NCI-H526 (cell line): ENCODE measurements at regions not wholly inside any gene's neighbourhood (a gene's known extent, or its start where the extent isn't known, plus 50 kb on each side); places are given as distances from the start of the nearest gene placed in this dataset.
A peak's percentile ranks its signal among the peaks of the same experiment; 100 is the strongest.
"Not testable (repeated sequence)": the region's sequence is repeated elsewhere in the genome, so short reads cannot be mapped to it uniquely, and the experiment has no call there.

Source experiments
- DNase-seq, 2 experiments: peaks; one replicate each; lab custom pipeline; 2025; lab: John Stamatoyannopoulos, UW

DNA sequence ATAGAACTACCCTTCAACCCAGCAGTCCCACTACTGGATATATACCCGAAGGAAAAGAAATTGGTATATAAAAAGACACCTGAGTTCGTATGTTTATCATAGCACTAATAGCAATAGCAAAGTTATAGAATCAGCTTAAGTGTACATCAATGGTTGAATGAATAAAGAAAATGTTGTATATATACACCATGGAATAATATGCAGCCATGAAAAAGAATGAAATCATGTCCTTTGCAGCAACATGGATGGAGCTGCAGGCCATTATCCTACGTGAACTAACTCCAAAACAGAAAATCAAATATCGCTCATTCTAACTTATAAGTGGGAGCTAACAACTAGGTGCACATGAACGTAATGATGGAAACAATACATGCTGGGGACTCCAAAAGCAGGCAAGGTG, 143.5 kb upstream of the GK2 start:
- DNase-seq, result no peak

DNA sequence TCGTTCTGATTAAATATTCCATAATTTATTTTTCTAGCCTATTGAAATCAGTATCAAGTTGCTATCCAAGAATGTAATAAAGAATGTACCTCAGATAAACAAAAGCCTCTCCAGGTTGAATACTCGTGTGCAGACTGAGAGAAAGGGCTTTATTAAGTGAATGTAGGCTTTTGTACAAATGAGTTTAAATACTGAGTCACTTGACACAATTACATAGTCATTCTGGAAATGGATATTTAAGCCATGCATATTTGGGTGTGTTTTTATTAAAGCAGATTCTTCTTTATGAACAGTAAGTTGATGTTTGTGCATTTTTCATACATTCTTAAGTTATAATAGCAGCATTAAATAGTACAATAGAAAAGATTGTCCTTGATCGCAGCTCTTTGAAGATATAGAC, 139.8 kb upstream of the GK2 start:
- DNase-seq, result no peak

GRCh38 chr4:79545292-79545691, 137.3 kb upstream of the GK2 start:
- not testable (repeated sequence) for DNase-seq

- DNase-seq, result no peak
Observed at GRCh38 chr4:79540143-79540542, 132.1 kb upstream of the GK2 start.

DNA sequence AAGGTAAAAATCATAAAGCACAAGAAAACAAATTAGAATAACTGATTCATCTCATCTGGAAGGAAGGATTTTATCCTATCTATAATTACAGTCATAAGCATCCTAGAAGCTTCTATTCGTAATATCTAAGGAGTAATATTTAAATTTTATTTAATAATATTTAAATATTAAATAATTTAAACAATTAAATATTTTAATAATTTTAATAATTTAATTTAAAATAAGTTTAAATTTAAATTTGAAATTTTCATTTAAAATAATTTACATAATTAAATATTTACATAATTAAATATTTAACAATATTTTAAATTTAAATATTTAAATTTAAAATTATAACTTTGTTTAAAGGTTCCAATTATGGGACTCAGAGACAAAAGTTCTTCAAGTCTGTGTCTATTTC, 127.5 kb upstream of the GK2 start:
- DNase-seq, result no peak

GRCh38 chr4:79528241-79528706, 120.2 kb upstream of the GK2 start:
- DNase-seq, result no peak

DNA sequence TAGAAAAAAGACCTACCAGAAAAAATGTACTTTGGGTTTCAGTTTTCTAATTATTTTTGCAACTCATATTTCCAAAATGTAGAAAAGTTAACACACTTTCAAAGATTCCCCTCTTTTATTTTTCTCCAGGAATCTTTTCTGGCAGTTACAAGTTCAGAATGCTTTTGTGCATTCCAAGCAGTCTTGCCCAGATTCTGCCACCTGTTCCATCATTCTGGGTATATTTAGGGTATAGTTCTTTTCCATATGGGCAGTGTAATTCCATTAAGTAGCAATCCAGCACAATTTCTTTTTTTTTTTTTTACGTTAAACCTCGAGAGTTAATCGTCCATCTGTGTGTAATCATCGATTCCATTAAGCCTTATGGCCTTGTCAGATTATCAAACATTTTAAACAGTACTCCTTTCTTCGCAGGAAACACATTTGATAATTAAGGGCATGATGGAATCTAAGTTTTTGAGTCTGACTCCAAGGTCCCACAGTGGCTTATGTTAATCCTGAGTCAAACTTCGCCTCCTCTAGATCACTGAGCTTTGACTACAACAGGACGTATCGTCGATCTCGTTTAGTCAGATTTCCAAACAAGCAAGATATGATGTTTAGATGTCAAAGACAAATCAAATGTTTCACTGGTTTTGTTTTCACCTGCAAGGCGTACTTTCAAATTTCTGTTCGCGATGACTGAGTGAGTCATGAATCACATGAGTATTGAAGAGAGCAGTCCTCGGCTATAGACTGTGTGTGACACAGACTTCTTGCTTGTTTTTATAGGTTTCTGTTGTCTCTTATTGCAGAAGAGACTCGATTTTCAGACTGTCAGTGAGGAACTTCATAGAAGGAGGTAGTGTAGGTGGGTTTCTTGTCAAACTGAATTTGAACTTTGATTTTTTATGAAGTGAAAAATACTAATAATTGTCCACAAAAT, 118.9 kb upstream of the GK2 start:
- DNase-seq, result no peak

- DNase-seq, result no peak
Observed at GRCh38 chr4:79516114-79516513, 108.1 kb upstream of the GK2 start.

GRCh38 chr4:79514621-79515329, 106.7 kb upstream of the GK2 start:
- no peak for DNase-seq

- DNase-seq, result no peak
Observed at GRCh38 chr4:79513576-79513975, 105.5 kb upstream of the GK2 start.

DNA sequence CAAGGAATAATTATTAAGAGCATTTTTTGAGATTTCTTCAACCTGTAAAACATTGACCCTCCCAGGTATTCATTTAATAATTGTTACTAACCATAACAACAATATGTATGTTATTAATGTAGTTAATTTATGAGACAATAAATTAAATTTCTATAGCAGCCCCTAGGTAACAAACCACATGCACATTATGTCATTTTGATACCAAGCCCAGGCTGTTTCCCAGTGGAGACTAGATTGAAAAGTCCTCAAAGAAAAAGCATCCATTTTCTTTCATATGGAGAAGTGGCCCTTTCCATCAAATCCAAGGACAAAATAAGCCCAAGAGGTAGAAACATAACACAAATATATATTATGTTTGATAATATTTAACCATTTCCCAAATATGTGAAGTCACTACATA, 104.3 kb upstream of the GK2 start:
- no peak for DNase-seq

DNA sequence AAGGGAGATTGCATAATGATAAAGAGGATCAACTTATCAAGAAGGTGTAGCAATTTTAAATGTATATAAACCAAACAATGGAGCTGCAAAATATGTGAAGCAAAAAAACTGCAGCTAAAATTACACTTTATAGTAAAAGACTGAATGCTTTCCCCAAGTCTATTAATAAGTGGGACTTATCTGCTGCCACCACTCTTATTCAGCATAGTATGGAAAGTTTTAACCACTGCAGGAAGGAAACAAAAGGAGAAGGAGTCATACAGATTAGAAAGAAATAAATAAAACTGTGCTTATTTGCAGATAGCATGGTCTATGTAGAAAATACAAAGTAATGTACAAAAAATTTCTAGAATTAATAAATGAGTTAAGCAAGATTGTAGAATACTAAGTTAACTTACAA, 94.1 kb upstream of the GK2 start:
- DNase-seq, result no peak

GRCh38 chr4:79498282-79498681, 90.3 kb upstream of the GK2 start:
- no peak for DNase-seq

DNA sequence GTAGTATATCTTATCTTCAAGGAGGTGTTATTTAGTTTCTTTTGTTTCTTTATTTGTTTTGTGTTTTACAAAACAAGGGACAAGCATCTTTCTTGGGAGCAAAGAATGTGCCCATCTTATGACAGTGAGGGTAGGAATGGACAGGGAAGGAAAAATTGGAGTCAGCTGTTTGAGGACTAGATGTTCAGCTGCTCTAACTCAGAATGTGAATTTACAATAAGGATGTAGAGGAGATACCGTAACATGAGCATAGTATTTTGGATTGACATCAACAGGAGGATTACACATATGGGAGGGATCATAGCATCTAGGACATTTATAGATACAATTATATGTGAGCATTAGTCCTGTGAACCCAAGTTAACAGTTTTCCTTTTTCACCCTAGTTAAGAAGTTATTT, 89.0 kb upstream of the GK2 start:
- DNase-seq, result no peak

- peak; percentile 1 to 13 for DNase-seq
Observed at GRCh38 chr4:79495447-79495846, 87.4 kb upstream of the GK2 start.

DNA sequence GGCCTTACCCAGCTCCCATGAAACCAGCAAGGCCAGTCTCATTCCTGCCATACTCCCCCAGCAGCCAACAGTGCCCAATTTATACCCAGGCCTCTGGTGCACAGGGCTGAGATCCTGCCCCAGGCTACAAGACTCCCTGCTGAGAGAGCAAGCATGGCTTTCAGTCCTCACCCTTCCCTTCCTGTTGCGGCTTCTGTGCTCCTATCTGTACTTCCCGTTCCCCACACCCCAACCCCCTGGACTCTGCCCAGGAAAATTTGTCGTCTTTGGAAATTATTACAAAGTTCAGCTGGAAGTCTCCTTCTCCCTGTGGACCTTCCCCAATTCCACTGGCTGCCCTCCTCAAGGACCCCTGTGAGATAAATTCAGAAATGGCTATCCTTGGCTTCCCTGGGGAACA, 84.1 kb upstream of the GK2 start:
- no peak for DNase-seq

GRCh38 chr4:79489506-79489905, 81.5 kb upstream of the GK2 start:
- DNase-seq, result no peak

- DNase-seq, result no peak
Observed at GRCh38 chr4:79476196-79476595, 68.2 kb upstream of the GK2 start.

- DNase-seq, result no peak
Observed at GRCh38 chr4:79473439-79473724, 65.4 kb upstream of the GK2 start.

GRCh38 chr4:79472693-79473438, 64.8 kb upstream of the GK2 start:
- DNase-seq, result no peak

- no peak for DNase-seq
Observed at GRCh38 chr4:79472036-79472435, 64.0 kb upstream of the GK2 start.

DNA sequence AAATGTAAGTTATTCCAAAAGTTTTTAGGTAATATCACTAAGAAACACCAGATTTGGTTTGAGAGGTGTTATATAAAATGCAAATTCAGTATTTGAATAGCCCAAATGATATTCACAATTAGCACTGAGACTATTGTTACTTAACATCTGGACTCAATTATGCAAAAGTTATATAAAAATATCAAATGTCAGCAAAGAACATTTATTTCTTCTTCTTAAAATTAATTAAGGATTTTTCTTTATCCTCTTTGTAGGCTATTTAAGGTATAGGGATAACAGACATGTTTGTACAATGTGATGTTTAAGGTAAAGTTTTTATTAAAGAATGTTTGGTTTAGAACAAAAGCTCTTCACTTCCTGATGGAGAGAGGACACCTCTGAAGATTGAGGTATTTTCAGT, 63.3 kb upstream of the GK2 start:
- DNase-seq, result no peak
